CD14-positive monocyte (primary cell): ENCODE measurements at regions not wholly inside any gene's neighbourhood (a gene's known extent, or its start where the extent isn't known, plus 50 kb on each side); places are given as distances from the start of the nearest gene placed in this dataset.

ENCODE experiments used
- DNase-seq, 3 donors: peaks; one replicate each; pipeline ENCODE4 v3.0.0-alpha.2; 2011 to 2022
- H2AFZ ChIP-seq: 2 replicates; pipeline ENCODE4 v1.6.0; 2012; ENCODE audit warnings: mild to moderate bottlenecking, low read depth, low read length, inconsistent platforms; ENCODE audit not compliant: insufficient read depth, poor library complexity, severe bottlenecking
- H3K27ac ChIP-seq, 2 donors: 1 replicate in 1 of 2; 2 replicates in 1 of 2; pipeline ENCODE4 v1.5.1; 2012 to 2013; ENCODE audit warnings: low read length in 2 of 2, control low read depth in 1 of 2, inconsistent platforms in 1 of 2, low read depth in 1 of 2, mild to moderate bottlenecking in 1 of 2
- H3K27me3 ChIP-seq, 2 donors: one replicate each; pipeline versions ENCODE4 v1.6.0 to v1.6.1; 2011 to 2013; ENCODE audit warnings: low read length in 2 of 2; ENCODE audit not compliant: control insufficient read depth in 2 of 2, insufficient read depth in 2 of 2
- H3K36me3 ChIP-seq, 2 donors: replicated peaks in 1 of 2; 1 replicate in 1 of 2; 2 replicates in 1 of 2; pipeline versions ENCODE4 v1.5.1 to v1.6.1; 2012 to 2013; ENCODE audit warnings: low read length in 2 of 2, control low read depth in 1 of 2, inconsistent platforms in 1 of 2, mild to moderate bottlenecking in 1 of 2; ENCODE audit not compliant: insufficient read depth in 2 of 2, control insufficient read depth in 1 of 2
- H3K4me1 ChIP-seq, 2 donors: 1 replicate in 1 of 2; 2 replicates in 1 of 2; pipeline versions ENCODE4 v1.5.1 to v1.6.1; 2012 to 2013; ENCODE audit warnings: low read length in 2 of 2, control low read depth in 1 of 2, inconsistent platforms in 1 of 2, mild to moderate bottlenecking in 1 of 2, moderate library complexity in 1 of 2; ENCODE audit not compliant: insufficient read depth in 2 of 2, control insufficient read depth in 1 of 2
- H3K4me2 ChIP-seq: replicated peaks from 2 replicates; pipeline ENCODE3; 2012; ENCODE audit warnings: low read length, moderate library complexity, mild to moderate bottlenecking; ENCODE audit not compliant: poor library complexity, severe bottlenecking; ENCODE audit errors: extremely low read depth
- H3K4me3 ChIP-seq, 3 experiments: fragments of 200-600 bp in 1 of 3; sonication (generic) in 1 of 3; replicated peaks in 1 of 3; 1 replicate in 2 of 3; 2 replicates in 1 of 3; pipeline ENCODE4 v1.5.1; 2011 to 2013; ENCODE audit warnings: low read length in 3 of 3, mild to moderate bottlenecking in 3 of 3, control low read depth in 2 of 3, low read depth in 2 of 3, inconsistent platforms in 1 of 3, moderate library complexity in 1 of 3
- H3K79me2 ChIP-seq: 2 replicates; pipeline ENCODE4 v1.6.0; 2012; ENCODE audit warnings: mild to moderate bottlenecking, control low read depth, inconsistent platforms, low read length, moderate library complexity; ENCODE audit not compliant: insufficient read depth
- H3K9ac ChIP-seq: 2 replicates; pipeline ENCODE4 v1.6.0; 2017; ENCODE audit warnings: low read length, mild to moderate bottlenecking; ENCODE audit not compliant: insufficient read depth, poor library complexity, severe bottlenecking
- H3K9me3 ChIP-seq, 2 donors: replicated peaks in 1 of 2; 1 replicate in 1 of 2; 2 replicates in 1 of 2; pipeline versions ENCODE4 v1.5.1 to v1.6.1; 2012 to 2013; ENCODE audit warnings: low read length in 2 of 2, control low read depth in 1 of 2; ENCODE audit not compliant: control insufficient read depth in 1 of 2, insufficient read depth in 1 of 2
- H4K20me1 ChIP-seq: 2 replicates; pipeline ENCODE4 v1.6.0; 2012; ENCODE audit warnings: mild to moderate bottlenecking, low read length, control low read depth, moderate library complexity; ENCODE audit not compliant: insufficient read depth
- H3K27ac Mint-ChIP-seq, 7 donors: one replicate each; pipeline ENCODE4 v1.8.0; 2020; ENCODE audit warnings: mild to moderate bottlenecking in 7 of 7, mixed read lengths in 7 of 7, moderate library complexity in 6 of 7, inconsistent platforms in 2 of 7
- H3K27me3 Mint-ChIP-seq, 3 donors: one replicate each; pipeline ENCODE4 v1.8.0; 2021 to 2022; ENCODE audit warnings: low read depth in 3 of 3, mild to moderate bottlenecking in 3 of 3, mixed read lengths in 3 of 3, moderate library complexity in 3 of 3, inconsistent platforms in 1 of 3
- H3K36me3 Mint-ChIP-seq, 2 donors: one replicate each; pipeline ENCODE4 v1.8.0; 2020; ENCODE audit warnings: mixed read lengths in 2 of 2, inconsistent platforms in 1 of 2, mild to moderate bottlenecking in 1 of 2
- H3K4me1 Mint-ChIP-seq: one replicate; pipeline ENCODE4 v1.8.0; 2020; ENCODE audit warnings: mild to moderate bottlenecking, mixed read lengths
- H3K4me3 Mint-ChIP-seq, 2 donors: one replicate each; pipeline ENCODE4 v1.8.0; 2020; ENCODE audit warnings: mild to moderate bottlenecking in 2 of 2, mixed read lengths in 2 of 2, moderate library complexity in 1 of 2
- H3K9me3 Mint-ChIP-seq, 7 donors: one replicate each; pipeline ENCODE4 v1.8.0; 2020 to 2022; ENCODE audit warnings: mixed read lengths in 7 of 7, mild to moderate bottlenecking in 6 of 7, moderate library complexity in 6 of 7, inconsistent platforms in 2 of 7
- CTCF ChIP-seq: fragments of 200-600 bp; IDR thresholded peaks from one replicate; pipeline ENCODE4 v1.8.0; 2022; ENCODE audit warnings: antibody characterized with exemption, mild to moderate bottlenecking
- WGBS: methylation state at CpG from one replicate; pipeline ENCODE4 v1.1.5; 2013; ENCODE audit warnings: missing lambda C conversion rate; ENCODE audit not compliant: insufficient coverage; 5-methylcytosine and 5-hydroxymethylcytosine counted together
- intact Hi-C, 2 donors: fragments of 100-400 bp; cut with micrococcal nuclease; formaldehyde crosslinking; loops; one replicate each; pipeline versions ENCODE4 v1.15.0 to v1.15.1; 2023

DNA sequence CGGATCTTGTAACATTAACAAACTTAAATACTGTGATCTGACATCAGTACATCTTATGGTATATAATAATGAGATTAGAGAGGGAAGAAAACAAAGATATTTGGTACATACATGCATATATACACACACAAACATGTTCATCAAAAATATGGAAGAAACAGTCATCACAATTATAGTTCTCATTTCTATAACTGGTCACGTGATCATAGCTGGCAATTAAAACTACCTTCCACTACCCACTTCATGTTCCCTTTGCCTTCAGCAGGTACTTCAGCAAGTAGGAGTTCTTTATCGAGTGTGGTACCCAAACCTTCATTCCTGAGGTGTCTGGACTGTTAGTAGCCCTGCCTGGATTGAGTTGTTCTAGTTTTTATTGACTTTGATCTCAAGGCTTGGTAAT is 70.9 kb upstream of the ALDH1A3 start:
- Histone ChIP-seq H4K20me1 (no peaks in the 10 kb centered on the region), H3K4me3 (no peak overlapping the region), H3K9me3 (peaks cover 11 to 17% of the 10 kb centered on the region in 2 donors), H2AFZ (no peak overlapping the region), H3K27me3 (no peaks in the 10 kb centered on the region), H3K9ac (no peak overlapping the region), H3K36me3 (no peaks in the 10 kb centered on the region), H3K79me2 (no peaks in the 10 kb centered on the region), H3K27ac (no peak overlapping the region), H3K4me2 (no peak overlapping the region), H3K4me1 (peaks cover 4 to 9% of the 10 kb centered on the region in 2 donors)
- 100% methylated on average over 1 of the region's 3 CpGs for WGBS
- Mint-ChIP-seq H3K4me3 (no peak overlapping the region), H3K27ac (no peak overlapping the region), H3K4me1 (peaks cover 15% of the 10 kb centered on the region), H3K27me3 (peaks cover 0 to 1% (median 0%) of the 10 kb centered on the region in 3 donors), H3K9me3 (peaks cover 13 to 38% (median 22%) of the 10 kb centered on the region in 7 donors), H3K36me3 (no peaks in the 10 kb centered on the region)
- no peak for DNase-seq
- intact Hi-C loops, result no loop called here
- TF ChIP-seq CTCF, result no peak

DNA sequence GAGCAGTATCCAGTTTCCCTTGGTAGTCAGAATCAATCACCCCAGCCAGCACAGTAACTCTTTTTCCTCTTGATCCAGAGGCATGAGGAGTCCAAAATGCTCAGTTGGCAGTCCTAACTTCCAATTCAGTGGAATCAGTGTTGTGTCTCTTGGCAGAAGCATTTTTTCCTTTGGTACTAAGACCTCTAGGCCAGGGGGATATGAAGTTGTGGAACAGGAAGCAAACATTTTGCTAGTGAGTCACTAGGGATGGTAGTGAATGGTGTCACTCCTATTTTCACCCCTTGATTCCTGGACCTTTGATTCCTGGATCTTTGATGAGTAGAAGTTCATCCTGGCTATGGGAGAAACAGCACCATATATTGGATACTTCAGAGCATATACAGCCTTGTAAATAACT is 70.5 kb upstream of the ALDH1A3 start:
- intact Hi-C loops, result no loop called here
- no peaks in the 10 kb centered on the region for H3K79me2 ChIP-seq
- Mint-ChIP-seq H3K4me1 (peaks cover 15% of the 10 kb centered on the region), H3K9me3 (peaks cover 13 to 38% (median 22%) of the 10 kb centered on the region in 7 donors), H3K36me3 (no peaks in the 10 kb centered on the region), H3K27ac (no peak overlapping the region), H3K27me3 (peaks cover 0 to 1% (median 0%) of the 10 kb centered on the region in 3 donors), H3K4me3 (no peak overlapping the region)
- DNase-seq, result no peak
- no peak overlapping the region for H3K4me2 ChIP-seq
- H3K36me3 ChIP-seq, result no peaks in the 10 kb centered on the region
- no peak overlapping the region for H3K9ac ChIP-seq
- H3K4me1 ChIP-seq, result peaks cover 4 to 9% of the 10 kb centered on the region in 2 donors
- TF ChIP-seq CTCF, result no peak
- H4K20me1 ChIP-seq, result no peaks in the 10 kb centered on the region
- no peaks in the 10 kb centered on the region for H3K27me3 ChIP-seq
- no peak overlapping the region for H3K4me3 ChIP-seq
- peaks cover 11 to 17% of the 10 kb centered on the region in 2 donors for H3K9me3 ChIP-seq
- no peak overlapping the region for H2AFZ ChIP-seq
- no peak overlapping the region for H3K27ac ChIP-seq
